ENCODE measurements at regions not wholly inside any gene's neighbourhood (a gene's known extent, or its start where the extent isn't known, plus 50 kb on each side); places are given as distances from the start of the nearest gene placed in this dataset.

DNA sequence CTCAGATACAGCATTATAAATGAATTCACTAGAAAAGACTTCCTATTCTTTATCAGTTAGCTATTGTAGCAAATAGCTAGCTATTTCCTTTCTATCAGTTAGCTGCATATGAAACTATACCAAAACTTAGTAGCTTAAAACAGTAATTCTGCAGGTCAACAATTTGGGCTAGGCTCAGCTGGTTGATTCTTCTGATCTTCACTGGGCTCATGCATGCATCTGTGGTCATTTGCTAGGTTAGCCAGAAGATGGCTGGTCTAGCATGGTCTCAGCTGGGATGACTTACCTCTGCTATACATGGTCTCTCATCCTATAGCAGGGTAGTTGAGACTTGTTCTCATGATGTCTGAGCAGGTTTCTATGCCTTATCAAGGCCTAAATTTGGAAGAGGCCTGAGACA is 147.4 kb downstream of the CENPC start:
- intact Hi-C loops (cut with micrococcal nuclease; ENCODE audit: unreplicated experiment), result no loop called here
- Histone ChIP-seq H3K27ac (ENCODE audit: low read depth, low read length, poor library complexity, severe bottlenecking) (no peak overlapping the region), H3K9me3 (ENCODE audit: low read length) (no peaks in the 10 kb centered on the region), H3K4me2 (ENCODE audit: low read length) (no peak overlapping the region), H3K9me2 (ENCODE audit: insufficient read depth, low read length) (no peaks in the 10 kb centered on the region), H3K4me3 (ENCODE audit: low read depth, low read length, poor library complexity, severe bottlenecking) (no peak overlapping the region), H3K36me3 (ENCODE audit: insufficient read depth, low read length) (no peaks in the 10 kb centered on the region), H4K20me1 (ENCODE audit: insufficient read depth, low read length) (no peaks in the 10 kb centered on the region), H2AFZ (ENCODE audit: low read length) (no peak overlapping the region), H3K4me1 (ENCODE audit: insufficient read depth, low read length, poor library complexity, severe bottlenecking) (no peaks in the 10 kb centered on the region), H3K79me2 (ENCODE audit: insufficient read depth, low read depth, low read length) (no peaks in the 10 kb centered on the region)
- ChIA-PET CTCF (ENCODE audit: unreplicated experiment) (no interaction called here), POLR2A (interaction anchor here (0.8 kb wide), 2 partner anchors 10 to 52 kb away, joined by 3 to 4 read pairs; no protein-coding TSS in a partner anchor)
- no TSS peak for BruUV-seq (replicated peaks)
- TF ChIP-seq, protein P1, sequence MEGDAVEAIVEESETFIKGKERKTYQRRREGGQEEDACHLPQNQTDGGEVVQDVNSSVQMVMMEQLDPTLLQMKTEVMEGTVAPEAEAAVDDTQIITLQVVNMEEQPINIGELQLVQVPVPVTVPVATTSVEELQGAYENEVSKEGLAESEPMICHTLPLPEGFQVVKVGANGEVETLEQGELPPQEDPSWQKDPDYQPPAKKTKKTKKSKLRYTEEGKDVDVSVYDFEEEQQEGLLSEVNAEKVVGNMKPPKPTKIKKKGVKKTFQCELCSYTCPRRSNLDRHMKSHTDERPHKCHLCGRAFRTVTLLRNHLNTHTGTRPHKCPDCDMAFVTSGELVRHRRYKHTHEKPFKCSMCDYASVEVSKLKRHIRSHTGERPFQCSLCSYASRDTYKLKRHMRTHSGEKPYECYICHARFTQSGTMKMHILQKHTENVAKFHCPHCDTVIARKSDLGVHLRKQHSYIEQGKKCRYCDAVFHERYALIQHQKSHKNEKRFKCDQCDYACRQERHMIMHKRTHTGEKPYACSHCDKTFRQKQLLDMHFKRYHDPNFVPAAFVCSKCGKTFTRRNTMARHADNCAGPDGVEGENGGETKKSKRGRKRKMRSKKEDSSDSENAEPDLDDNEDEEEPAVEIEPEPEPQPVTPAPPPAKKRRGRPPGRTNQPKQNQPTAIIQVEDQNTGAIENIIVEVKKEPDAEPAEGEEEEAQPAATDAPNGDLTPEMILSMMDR (conservative IDR thresholded peaks at IDR 0.05; ENCODE audit: low read length), result no peak
- TF ChIP-seq EZH2phosphoT487 (IDR thresholded peaks at IDR 0.05; ENCODE audit: borderline replicate concordance, low read depth, low read length), result no peak
- DNase-seq (ENCODE audit: low spot score), result no peak

DNA sequence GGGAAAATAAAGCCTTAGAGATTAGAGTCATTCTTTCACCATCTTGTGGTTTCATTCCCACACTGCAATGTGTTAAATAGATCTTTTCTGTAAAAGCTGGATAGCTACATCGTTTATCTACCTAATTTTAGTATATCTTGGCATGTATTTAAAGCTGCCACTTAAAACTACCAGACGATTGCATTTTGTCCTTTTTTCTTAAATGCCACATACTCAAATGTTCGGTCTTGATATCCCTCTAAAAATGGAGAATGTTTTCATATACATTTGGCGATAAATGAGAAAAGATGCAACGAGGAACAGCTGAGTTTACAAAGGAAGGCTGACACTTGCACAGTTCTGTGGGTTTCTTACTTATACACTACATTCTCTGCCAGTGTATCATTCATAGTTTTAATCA is 148.3 kb downstream of the CENPC start:
- no peak overlapping the region for H2AFZ ChIP-seq (ENCODE audit: low read length)
- H3K4me2 ChIP-seq (ENCODE audit: low read length), result no peak overlapping the region
- H3K9me2 ChIP-seq (ENCODE audit: insufficient read depth, low read length), result no peaks in the 10 kb centered on the region
- DNase-seq (ENCODE audit: low spot score), result no peak
- no peaks in the 10 kb centered on the region for H3K36me3 ChIP-seq (ENCODE audit: insufficient read depth, low read length)
- H3K4me3 ChIP-seq (ENCODE audit: low read depth, low read length, poor library complexity, severe bottlenecking), result no peak overlapping the region
- H3K9me3 ChIP-seq (ENCODE audit: low read length), result no peaks in the 10 kb centered on the region
- intact Hi-C loops (cut with micrococcal nuclease; ENCODE audit: unreplicated experiment), result no loop called here
- no TSS peak for BruUV-seq (replicated peaks)
- POLR2A ChIA-PET, result interaction anchor here (0.8 to 1.2 kb wide), 3 partner anchors 10 to 159 kb away, joined by 3 to 4 read pairs (median 3); no protein-coding TSS in a partner anchor
- no peaks in the 10 kb centered on the region for H3K79me2 ChIP-seq (ENCODE audit: insufficient read depth, low read depth, low read length)
- no peak overlapping the region for H3K27ac ChIP-seq (ENCODE audit: low read depth, low read length, poor library complexity, severe bottlenecking)
- no peaks in the 10 kb centered on the region for H3K4me1 ChIP-seq (ENCODE audit: insufficient read depth, low read length, poor library complexity, severe bottlenecking)
- no peaks in the 10 kb centered on the region for H4K20me1 ChIP-seq (ENCODE audit: insufficient read depth, low read length)
- TF ChIP-seq EZH2phosphoT487 (IDR thresholded peaks at IDR 0.05; ENCODE audit: borderline replicate concordance, low read depth, low read length), result no peak
- CTCF ChIA-PET (ENCODE audit: unreplicated experiment), result interaction anchor here (0.8 to 0.9 kb wide), 2 partner anchors 10 to 32 kb away, joined by 3 read pairs; no protein-coding TSS in a partner anchor

DNA sequence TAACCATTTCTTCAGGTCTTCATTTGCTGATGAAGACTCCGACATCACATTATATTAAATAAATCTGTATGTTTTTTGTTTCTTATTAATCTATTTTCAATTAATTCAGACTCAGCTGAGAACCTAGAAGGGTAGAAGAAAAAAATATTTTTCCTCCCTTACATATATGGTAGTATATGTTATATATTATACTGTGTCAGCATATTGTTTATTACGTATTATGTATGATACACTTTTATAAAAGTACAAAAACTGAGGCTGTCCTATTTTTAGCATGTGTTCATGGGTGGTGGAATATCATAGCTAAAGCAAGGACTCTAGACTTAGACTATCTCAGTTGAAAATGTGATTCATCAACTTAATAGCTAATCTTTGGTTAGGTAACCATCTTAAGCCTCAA is 149.3 kb downstream of the CENPC start:
- no peak for DNase-seq (ENCODE audit: low spot score)
- H3K36me3 ChIP-seq (ENCODE audit: insufficient read depth, low read length), result no peaks in the 10 kb centered on the region
- no peak overlapping the region for H2AFZ ChIP-seq (ENCODE audit: low read length)
- H4K20me1 ChIP-seq (ENCODE audit: insufficient read depth, low read length), result no peaks in the 10 kb centered on the region
- TF ChIP-seq EZH2phosphoT487 (IDR thresholded peaks at IDR 0.05; ENCODE audit: borderline replicate concordance, low read depth, low read length), result no peak
- TF ChIP-seq, protein P1 (conservative IDR thresholded peaks at IDR 0.05; ENCODE audit: low read length), result no peak
- H3K9me2 ChIP-seq (ENCODE audit: insufficient read depth, low read length), result no peaks in the 10 kb centered on the region
- no peak overlapping the region for H3K27ac ChIP-seq (ENCODE audit: low read depth, low read length, poor library complexity, severe bottlenecking)
- H3K9me3 ChIP-seq (ENCODE audit: low read length), result no peaks in the 10 kb centered on the region
- intact Hi-C loops (cut with micrococcal nuclease; ENCODE audit: unreplicated experiment), result no loop called here
- POLR2A ChIA-PET, result interaction anchor here (0.5 to 0.9 kb wide), 2 partner anchors 33 to 158 kb away, joined by 3 to 5 read pairs; no protein-coding TSS in a partner anchor
- no peak overlapping the region for H3K4me3 ChIP-seq (ENCODE audit: low read depth, low read length, poor library complexity, severe bottlenecking)
- no peak overlapping the region for H3K4me2 ChIP-seq (ENCODE audit: low read length)
- no TSS peak for BruUV-seq (replicated peaks)
- CTCF ChIA-PET (ENCODE audit: unreplicated experiment), result interaction anchor here (0.8 kb wide), 1 partner anchor 9 kb away, joined by 3 read pairs; no protein-coding TSS in a partner anchor
- H3K79me2 ChIP-seq (ENCODE audit: insufficient read depth, low read depth, low read length), result no peaks in the 10 kb centered on the region
- H3K4me1 ChIP-seq (ENCODE audit: insufficient read depth, low read length, poor library complexity, severe bottlenecking), result no peaks in the 10 kb centered on the region

Measured in OCI-LY7 (cell line).